Activated naive CD4-positive, alpha-beta T cell treated with anti-CD3 and anti-CD28 coated beads for 36 hours (primary cell): ENCODE measurements at regions not wholly inside any gene's neighbourhood (a gene's known extent, or its start where the extent isn't known, plus 50 kb on each side); places are given as distances from the start of the nearest gene placed in this dataset.
A peak's percentile ranks its signal among the peaks of the same experiment; 100 is the strongest.
"Not testable (repeated sequence)": the region's sequence is repeated elsewhere in the genome, so short reads cannot be mapped to it uniquely, and the experiment has no call there.

ENCODE experiments used
- CTCF ChIA-PET: fragments of 350-600 bp; sonication (Branson Sonifier 250); formaldehyde crosslinking; loops from one replicate; lab custom pipeline; 2021; ENCODE audit warnings: antibody characterized with exemption; lab: Charles Lee
- DNase-seq: peaks from one replicate; pipeline ENCODE4 v3.0.0-alpha.2; 2020
- H3K27ac Mint-ChIP-seq: one replicate; pipeline ENCODE4 v1.8.0; 2021; ENCODE audit warnings: mild to moderate bottlenecking, mixed read lengths
- H3K27me3 Mint-ChIP-seq: one replicate; pipeline ENCODE4 v1.8.0; 2021; ENCODE audit warnings: low read depth, mixed read lengths
- H3K36me3 Mint-ChIP-seq: one replicate; pipeline ENCODE4 v1.8.0; 2021; ENCODE audit warnings: low read depth, mixed read lengths
- H3K4me1 Mint-ChIP-seq: one replicate; pipeline ENCODE4 v1.8.0; 2021; ENCODE audit warnings: low read depth, mixed read lengths
- H3K4me3 Mint-ChIP-seq: one replicate; pipeline ENCODE4 v1.8.0; 2021; ENCODE audit warnings: mild to moderate bottlenecking, moderate library complexity, mixed read lengths
- H3K9me3 Mint-ChIP-seq: one replicate; pipeline ENCODE4 v1.8.0; 2021; ENCODE audit warnings: mixed read lengths
- intact Hi-C: fragments of 100-400 bp; cut with micrococcal nuclease; formaldehyde crosslinking; loops from one replicate; pipeline ENCODE4 v1.15.1; 2023

- Mint-ChIP-seq H3K36me3 (no peaks in the 10 kb centered on the region), H3K9me3 (peaks cover 13% of the 10 kb centered on the region), H3K4me1 (no peaks in the 10 kb centered on the region), H3K27ac (no peak overlapping the region), H3K27me3 (no peaks in the 10 kb centered on the region), H3K4me3 (no peak overlapping the region)
- CTCF ChIA-PET: no interaction called here
- DNase-seq: no peak
- intact Hi-C loops: no loop called here
Observed at GRCh38 chr11:29184939-29185890, 831.6 kb downstream of the KCNA4 start.

GRCh38 chr11:29183301-29183700 lies 833.5 kb downstream of the KCNA4 start:
- Mint-ChIP-seq H3K9me3 (peaks cover 8% of the 10 kb centered on the region), H3K4me1 (no peaks in the 10 kb centered on the region), H3K27me3 (no peaks in the 10 kb centered on the region), H3K36me3 (no peaks in the 10 kb centered on the region), H3K27ac (no peak overlapping the region), H3K4me3 (no peak overlapping the region)
- intact Hi-C loops: no loop called here
- DNase-seq: no peak
- CTCF ChIA-PET: no interaction called here

- Mint-ChIP-seq H3K36me3 (no peaks in the 10 kb centered on the region), H3K27me3 (no peaks in the 10 kb centered on the region), H3K27ac (no peak overlapping the region), H3K4me3 (no peak overlapping the region), H3K9me3 (peaks cover 1% of the 10 kb centered on the region), H3K4me1 (no peaks in the 10 kb centered on the region)
- CTCF ChIA-PET: no interaction called here
- intact Hi-C loops: no loop called here
- DNase-seq: no peak
Observed at GRCh38 chr11:29173660-29174062, 843.2 kb downstream of the KCNA4 start.

DNA sequence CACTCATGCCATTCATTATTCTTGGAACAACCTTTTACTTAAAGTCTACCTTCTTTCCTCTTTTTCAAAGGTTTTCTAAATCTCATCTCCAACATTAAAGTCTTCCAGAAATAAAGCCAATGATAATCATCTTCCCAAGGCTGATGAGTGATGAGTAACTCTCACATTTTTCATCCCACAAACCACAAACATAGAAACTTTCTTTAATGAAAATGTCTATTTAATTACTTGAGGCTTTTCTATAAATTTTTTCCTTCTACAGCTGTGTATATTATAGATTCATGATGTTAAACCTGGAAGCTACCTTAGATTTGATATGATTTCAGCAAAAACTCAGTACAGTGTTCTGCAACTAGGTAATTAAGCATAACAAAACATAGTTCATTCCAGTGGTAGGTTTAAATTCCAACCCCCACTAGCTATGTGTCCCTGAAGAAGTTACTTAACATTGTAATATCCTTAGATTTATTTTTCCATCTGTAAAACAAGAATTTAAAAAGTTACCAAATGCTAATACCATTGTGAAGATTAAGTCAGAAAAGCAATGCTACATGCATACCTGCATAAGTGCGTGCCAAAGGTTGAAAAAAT lies 845.4 kb downstream of the KCNA4 start:
- Mint-ChIP-seq H3K9me3 (peaks cover 1% of the 10 kb centered on the region), H3K27ac (no peak overlapping the region), H3K4me1 (no peaks in the 10 kb centered on the region), H3K4me3 (no peak overlapping the region), H3K27me3 (no peaks in the 10 kb centered on the region), H3K36me3 (no peaks in the 10 kb centered on the region)
- intact Hi-C loops: no loop called here
- CTCF ChIA-PET: no interaction called here
- no peak for DNase-seq

- H3K9me3 Mint-ChIP-seq: peaks cover 4% of the 10 kb centered on the region
- H3K27me3 Mint-ChIP-seq: no peaks in the 10 kb centered on the region
- no peaks in the 10 kb centered on the region for H3K4me1 Mint-ChIP-seq
- CTCF ChIA-PET: no interaction called here
- no peak overlapping the region for H3K27ac Mint-ChIP-seq
- DNase-seq: no peak
- no peaks in the 10 kb centered on the region for H3K36me3 Mint-ChIP-seq
- intact Hi-C loops: no loop called here
- H3K4me3 Mint-ChIP-seq: no peak overlapping the region
Observed at GRCh38 chr11:29166306-29166705, 850.5 kb downstream of the KCNA4 start.

- no peaks in the 10 kb centered on the region for H3K27me3 Mint-ChIP-seq
- no peaks in the 10 kb centered on the region for H3K36me3 Mint-ChIP-seq
- CTCF ChIA-PET: no interaction called here
- no peaks in the 10 kb centered on the region for H3K4me1 Mint-ChIP-seq
- no peak for DNase-seq
- peaks cover 5% of the 10 kb centered on the region for H3K9me3 Mint-ChIP-seq
- no peak overlapping the region for H3K4me3 Mint-ChIP-seq
- no peak overlapping the region for H3K27ac Mint-ChIP-seq
- intact Hi-C loops: no loop called here
Observed at GRCh38 chr11:29163231-29163630, 853.6 kb downstream of the KCNA4 start.

GRCh38 chr11:29162491-29162890 lies 854.3 kb downstream of the KCNA4 start:
- no peaks in the 10 kb centered on the region for H3K27me3 Mint-ChIP-seq
- H3K36me3 Mint-ChIP-seq: no peaks in the 10 kb centered on the region
- H3K4me3 Mint-ChIP-seq: no peak overlapping the region
- CTCF ChIA-PET: interaction anchor here (0.6 kb wide), 1 partner anchor 29 kb away, joined by 3 read pairs; no protein-coding TSS in a partner anchor
- DNase-seq: no peak
- H3K4me1 Mint-ChIP-seq: no peaks in the 10 kb centered on the region
- H3K27ac Mint-ChIP-seq: no peak overlapping the region
- H3K9me3 Mint-ChIP-seq: peaks cover 6% of the 10 kb centered on the region
- intact Hi-C loops: no loop called here

GRCh38 chr11:29161191-29161590 lies 855.6 kb downstream of the KCNA4 start:
- H3K27me3 Mint-ChIP-seq: no peaks in the 10 kb centered on the region
- no peak overlapping the region for H3K4me3 Mint-ChIP-seq
- H3K4me1 Mint-ChIP-seq: no peaks in the 10 kb centered on the region
- H3K27ac Mint-ChIP-seq: no peak overlapping the region
- intact Hi-C loops: no loop called here
- peaks cover 6% of the 10 kb centered on the region for H3K9me3 Mint-ChIP-seq
- peaks cover 1% of the 10 kb centered on the region for H3K36me3 Mint-ChIP-seq
- no peak for DNase-seq
- CTCF ChIA-PET: no interaction called here

DNA sequence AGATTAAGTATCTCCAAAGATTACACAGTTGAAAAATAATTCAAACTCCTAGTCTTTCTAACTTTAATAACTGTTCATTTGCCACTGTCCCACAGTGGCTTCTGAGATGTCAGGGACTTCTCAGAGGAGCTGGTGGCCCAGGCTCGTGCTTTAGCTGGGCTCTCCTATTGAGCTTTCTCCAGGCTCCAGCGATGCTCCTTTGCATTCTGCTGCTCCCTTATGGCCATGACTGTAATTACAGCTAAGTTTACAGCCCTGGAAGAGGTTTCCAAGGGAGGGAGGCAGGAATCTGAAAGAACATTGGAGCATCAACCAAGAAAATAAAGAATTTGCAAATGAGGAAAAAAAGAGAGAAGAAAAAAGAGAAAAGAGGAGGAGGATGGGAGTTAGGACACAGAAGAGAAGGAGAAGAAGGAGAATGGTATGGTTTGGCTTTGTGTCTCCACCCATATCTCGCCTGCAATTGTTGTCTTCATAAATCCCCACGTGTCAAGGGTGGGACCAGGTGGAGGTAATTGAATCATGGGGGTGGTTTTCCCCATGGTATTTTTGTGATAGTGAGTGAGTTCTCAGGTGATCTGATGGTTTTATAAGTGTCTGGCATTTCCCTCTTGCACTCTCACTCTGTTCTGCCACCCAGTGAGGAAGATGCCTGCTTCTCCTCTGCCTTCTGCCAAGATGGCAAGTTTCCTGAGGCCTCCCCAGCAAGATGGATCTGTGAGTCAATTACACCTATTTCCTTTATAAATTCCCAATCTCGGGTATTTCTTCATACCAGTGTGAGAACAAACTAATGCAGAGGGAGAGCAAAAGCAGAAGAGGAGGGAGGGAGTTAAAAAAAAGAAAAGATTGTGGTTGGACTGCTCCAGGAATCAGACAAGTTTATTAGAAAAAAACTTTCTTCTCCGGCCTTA lies 857.0 kb downstream of the KCNA4 start:
- DNase-seq: peak; percentile 5
- Mint-ChIP-seq H3K9me3 (peaks cover 6% of the 10 kb centered on the region), H3K27me3 (no peaks in the 10 kb centered on the region), H3K4me3 (no peak overlapping the region), H3K27ac (no peak overlapping the region), H3K36me3 (peaks cover 1% of the 10 kb centered on the region), H3K4me1 (no peaks in the 10 kb centered on the region)
- intact Hi-C loops: no loop called here
- CTCF ChIA-PET: interaction anchor here (1.2 kb wide), 1 partner anchor 1461 kb away, joined by 4 read pairs; no protein-coding TSS in a partner anchor

DNA sequence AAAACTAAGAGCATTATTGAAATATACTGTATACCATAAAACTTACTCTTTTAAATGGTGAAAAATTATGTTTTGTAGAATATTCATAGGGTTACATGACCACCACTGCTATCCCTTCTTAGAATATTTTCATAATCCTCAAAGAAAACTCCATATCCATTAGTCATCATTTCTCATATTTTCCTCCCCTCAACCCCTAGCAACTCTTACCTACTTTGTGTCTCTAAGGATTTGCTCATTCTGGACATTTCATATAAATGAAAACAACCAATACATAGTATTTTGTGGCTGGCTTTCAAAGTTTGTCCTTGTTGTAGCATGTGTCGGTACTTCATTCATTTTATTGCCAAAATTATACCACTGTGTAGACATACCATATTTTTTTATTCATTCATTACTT lies 863.8 kb downstream of the KCNA4 start:
- DNase-seq: no peak
- Mint-ChIP-seq H3K27me3 (no peaks in the 10 kb centered on the region), H3K27ac (no peak overlapping the region), H3K9me3 (peaks cover 3% of the 10 kb centered on the region), H3K36me3 (peaks cover 1% of the 10 kb centered on the region), H3K4me3 (no peak overlapping the region), H3K4me1 (no peaks in the 10 kb centered on the region)
- CTCF ChIA-PET: no interaction called here
- intact Hi-C loops: no loop called here

GRCh38 chr11:29142573-29142972 lies 874.3 kb downstream of the KCNA4 start:
- H3K27ac Mint-ChIP-seq, CTCF ChIA-PET, intact Hi-C loops, H3K27me3 Mint-ChIP-seq, H3K4me3 Mint-ChIP-seq, H3K9me3 Mint-ChIP-seq, DNase-seq, H3K36me3 Mint-ChIP-seq, H3K4me1 Mint-ChIP-seq: not testable (repeated sequence)

- Mint-ChIP-seq H3K4me3 (no peak overlapping the region), H3K9me3 (peaks cover 6% of the 10 kb centered on the region), H3K27ac (no peak overlapping the region), H3K36me3 (no peaks in the 10 kb centered on the region), H3K27me3 (no peaks in the 10 kb centered on the region), H3K4me1 (no peaks in the 10 kb centered on the region)
- DNase-seq: no peak
- CTCF ChIA-PET: no interaction called here
- intact Hi-C loops: no loop called here
Observed at GRCh38 chr11:29135504-29135903, 881.3 kb downstream of the KCNA4 start.
